Large intestine (tissue), 3 donors: ENCODE measurements at regions not wholly inside any gene's neighbourhood (a gene's known extent, or its start where the extent isn't known, plus 50 kb on each side); places are given as distances from the start of the nearest gene placed in this dataset.

Source experiments
- DNase-seq, 2 donors: peaks; one replicate each; pipeline versions ENCODE4 v3.0.0 to v3.0.0-alpha.2; 2013
- H3K27ac ChIP-seq: one replicate; pipeline ENCODE4 v1.5.1; 2013; ENCODE audit warnings: low read length
- H3K27me3 ChIP-seq: 2 replicates; pipeline ENCODE4 v1.6.1; 2013; ENCODE audit warnings: low read length; ENCODE audit not compliant: control insufficient read depth, insufficient read depth
- H3K36me3 ChIP-seq: 2 replicates; pipeline ENCODE4 v1.6.1; 2013; ENCODE audit warnings: low read length; ENCODE audit not compliant: control insufficient read depth, insufficient read depth
- H3K4me1 ChIP-seq: one replicate; pipeline ENCODE4 v1.6.1; 2013; ENCODE audit warnings: low read length; ENCODE audit not compliant: control insufficient read depth, insufficient read depth
- H3K4me3 ChIP-seq: one replicate; pipeline ENCODE4 v1.5.1; 2013; ENCODE audit warnings: low read length
- H3K9me3 ChIP-seq: one replicate; pipeline ENCODE4 v1.6.1; 2013; ENCODE audit warnings: mild to moderate bottlenecking, low read depth, low read length, moderate library complexity; ENCODE audit not compliant: control insufficient read depth
- WGBS: methylation state at CpG from one replicate; pipeline ENCODE4 v1.1.5; 2013; ENCODE audit warnings: low lambda C conversion rate; ENCODE audit not compliant: insufficient coverage; 5-methylcytosine and 5-hydroxymethylcytosine counted together

DNA sequence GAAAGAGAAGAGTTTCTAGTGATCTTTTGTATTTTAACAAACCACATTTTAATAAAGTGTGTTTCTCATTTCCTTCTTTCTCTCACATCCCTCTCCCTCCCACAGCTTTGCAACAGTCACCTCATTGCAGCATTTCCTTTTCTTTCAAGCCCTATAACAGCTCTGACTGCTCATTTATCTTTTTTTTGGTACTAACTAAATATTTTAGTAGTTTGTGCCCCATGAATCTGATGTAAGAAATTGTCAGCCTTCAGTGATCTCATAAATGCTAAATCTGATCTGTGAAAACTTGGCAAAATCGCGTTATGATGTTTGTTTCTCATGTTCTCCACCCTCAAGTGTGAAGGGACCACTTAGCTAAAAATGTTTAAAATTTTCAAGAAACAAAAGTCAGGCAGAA lies 258.5 kb upstream of the SLIT2 start:
- Histone ChIP-seq H3K9me3 (no peaks in the 10 kb centered on the region), H3K36me3 (no peaks in the 10 kb centered on the region), H3K4me3 (no peak overlapping the region), H3K27ac (no peak overlapping the region), H3K27me3 (no peaks in the 10 kb centered on the region), H3K4me1 (no peaks in the 10 kb centered on the region)
- no peak for DNase-seq
- no CpG with 5 or more reads among the region's 2 CpGs for WGBS

- Histone ChIP-seq H3K36me3 (no peaks in the 10 kb centered on the region), H3K27ac (no peak overlapping the region), H3K4me1 (no peaks in the 10 kb centered on the region), H3K9me3 (no peaks in the 10 kb centered on the region), H3K4me3 (no peak overlapping the region), H3K27me3 (no peaks in the 10 kb centered on the region)
- WGBS: 94% methylated on average over 3 of the region's 4 CpGs
- DNase-seq: no peak
Observed at GRCh38 chr4:19992471-19993093, 259.1 kb upstream of the SLIT2 start.

- Histone ChIP-seq H3K4me1 (no peaks in the 10 kb centered on the region), H3K4me3 (no peak overlapping the region), H3K27ac (no peak overlapping the region), H3K27me3 (no peaks in the 10 kb centered on the region), H3K36me3 (no peaks in the 10 kb centered on the region), H3K9me3 (no peaks in the 10 kb centered on the region)
- no peak for DNase-seq
Observed at GRCh38 chr4:19987746-19988145, 264.0 kb upstream of the SLIT2 start.

DNA sequence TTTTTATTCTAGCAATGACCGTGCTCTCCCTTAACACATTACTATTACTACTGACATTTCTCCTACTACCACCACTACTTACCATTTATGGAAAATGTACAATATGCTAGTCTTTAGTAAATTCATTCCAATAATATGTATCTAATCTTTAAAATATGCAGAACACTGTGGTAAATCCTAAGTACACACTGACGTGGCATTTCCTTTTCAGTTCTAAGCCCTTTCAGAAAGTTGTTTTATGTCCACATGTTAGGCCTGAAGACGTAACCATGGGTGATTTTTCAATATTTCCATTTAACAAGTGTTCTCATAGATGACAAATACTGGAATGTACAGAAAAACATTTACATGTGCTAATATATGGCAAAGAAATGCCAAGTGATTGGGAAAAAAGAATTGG lies 268.6 kb upstream of the SLIT2 start:
- no peak overlapping the region for H3K4me3 ChIP-seq
- WGBS: 88% methylated on average over 2 of the region's 3 CpGs
- no peak for DNase-seq

GRCh38 chr4:19982556-19982955 lies 269.1 kb upstream of the SLIT2 start:
- H3K27ac ChIP-seq: no peak overlapping the region
- H3K9me3 ChIP-seq: no peaks in the 10 kb centered on the region
- 83% methylated on average over 1 of the region's 3 CpGs for WGBS
- H3K27me3 ChIP-seq: no peaks in the 10 kb centered on the region
- H3K4me1 ChIP-seq: no peaks in the 10 kb centered on the region
- no peak overlapping the region for H3K4me3 ChIP-seq
- DNase-seq: no peak
- H3K36me3 ChIP-seq: no peaks in the 10 kb centered on the region

More for the DNA sequence above, 268.6 kb upstream of the SLIT2 start:
- Histone ChIP-seq H3K9me3 (no peaks in the 10 kb centered on the region), H3K27me3 (no peaks in the 10 kb centered on the region), H3K4me1 (no peaks in the 10 kb centered on the region), H3K27ac (no peak overlapping the region), H3K36me3 (no peaks in the 10 kb centered on the region)

- no CpG with 5 or more reads among the region's 1 CpG for WGBS
- Histone ChIP-seq H3K27me3 (no peaks in the 10 kb centered on the region), H3K4me1 (no peaks in the 10 kb centered on the region), H3K4me3 (no peak overlapping the region), H3K36me3 (no peaks in the 10 kb centered on the region), H3K27ac (no peak overlapping the region), H3K9me3 (no peaks in the 10 kb centered on the region)
- no peak for DNase-seq
Observed at GRCh38 chr4:19971829-19972228, 279.9 kb upstream of the SLIT2 start.

- no peaks in the 10 kb centered on the region for H3K9me3 ChIP-seq
- WGBS: 40% methylated on average over 1 of the region's 2 CpGs
- DNase-seq: no peak
- H3K36me3 ChIP-seq: no peaks in the 10 kb centered on the region
- no peak overlapping the region for H3K27ac ChIP-seq
- H3K27me3 ChIP-seq: no peaks in the 10 kb centered on the region
- no peak overlapping the region for H3K4me3 ChIP-seq
- no peaks in the 10 kb centered on the region for H3K4me1 ChIP-seq
Observed at GRCh38 chr4:19969492-19969891, 282.2 kb upstream of the SLIT2 start.

GRCh38 chr4:19961091-19961490 lies 290.6 kb upstream of the SLIT2 start:
- Histone ChIP-seq H3K27ac (no peak overlapping the region), H3K9me3 (no peaks in the 10 kb centered on the region), H3K4me1 (no peaks in the 10 kb centered on the region), H3K4me3 (no peak overlapping the region), H3K36me3 (no peaks in the 10 kb centered on the region), H3K27me3 (no peaks in the 10 kb centered on the region)
- no peak for DNase-seq
- 100% methylated on average over 1 of the region's 1 CpG for WGBS

DNA sequence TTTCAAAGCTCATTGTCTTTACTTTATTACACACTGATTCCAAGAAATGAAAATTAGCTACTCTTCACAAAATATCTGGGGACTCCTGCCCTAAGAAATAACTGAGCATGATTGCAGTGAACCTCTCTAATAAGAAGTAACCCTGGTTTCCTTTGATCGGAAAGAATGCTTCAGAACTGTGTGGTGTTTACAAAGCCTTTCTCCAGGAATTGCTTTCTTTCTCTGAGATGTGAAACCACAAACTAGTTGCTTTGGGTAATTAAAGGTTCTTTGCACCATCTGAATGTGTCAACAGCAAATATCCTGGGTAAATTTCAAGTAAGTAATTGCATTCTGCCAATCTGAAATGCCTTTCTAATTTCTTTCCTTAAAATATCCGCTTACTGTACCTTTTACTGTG lies 292.9 kb upstream of the SLIT2 start:
- WGBS: 67% methylated on average over 2 of the region's 2 CpGs
- H3K9me3 ChIP-seq: no peaks in the 10 kb centered on the region
- H3K27me3 ChIP-seq: no peaks in the 10 kb centered on the region
- no peak for DNase-seq
- H3K27ac ChIP-seq: no peak overlapping the region
- H3K36me3 ChIP-seq: no peaks in the 10 kb centered on the region
- no peaks in the 10 kb centered on the region for H3K4me1 ChIP-seq
- no peak overlapping the region for H3K4me3 ChIP-seq

- H3K9me3 ChIP-seq: no peaks in the 10 kb centered on the region
- no peaks in the 10 kb centered on the region for H3K27me3 ChIP-seq
- H3K36me3 ChIP-seq: no peaks in the 10 kb centered on the region
- DNase-seq: no peak
- H3K27ac ChIP-seq: no peak overlapping the region
- no peak overlapping the region for H3K4me3 ChIP-seq
- H3K4me1 ChIP-seq: no peaks in the 10 kb centered on the region
- no CpG with 5 or more reads among the region's 1 CpG for WGBS
Observed at GRCh38 chr4:19947349-19947748, 304.4 kb upstream of the SLIT2 start.

- no peak overlapping the region for H3K27ac ChIP-seq
- WGBS: no CpG with 5 or more reads among the region's 3 CpGs
- H3K27me3 ChIP-seq: no peaks in the 10 kb centered on the region
- H3K4me1 ChIP-seq: no peaks in the 10 kb centered on the region
- no peaks in the 10 kb centered on the region for H3K9me3 ChIP-seq
- H3K4me3 ChIP-seq: no peak overlapping the region
- H3K36me3 ChIP-seq: no peaks in the 10 kb centered on the region
- no peak for DNase-seq
Observed at GRCh38 chr4:19945979-19946380, 305.7 kb upstream of the SLIT2 start.
